ENCODE measurements at regions not wholly inside any gene's neighbourhood (a gene's known extent, or its start where the extent isn't known, plus 50 kb on each side); places are given as distances from the start of the nearest gene placed in this dataset.

- no peaks in the 10 kb centered on the region for H3K9me2 ChIP-seq (replicated peaks; ENCODE audit: low read depth, low read length)
- H3K27me3 ChIP-seq (ENCODE audit: insufficient read depth, low read length, poor library complexity, severe bottlenecking): no peaks in the 10 kb centered on the region
- TF ChIP-seq EZH2phosphoT487 (IDR thresholded peaks at IDR 0.05; ENCODE audit: borderline replicate concordance) (no peak), CTCF (conservative IDR thresholded peaks at IDR 0.05; ENCODE audit: low read length) (no peak)
- peaks cover 35% of the 10 kb centered on the region for H3K4me1 ChIP-seq (ENCODE audit: insufficient read depth, low read length, poor library complexity, severe bottlenecking)
- no peak overlapping the region for H3K4me2 ChIP-seq (ENCODE audit: low read depth, low read length, poor library complexity, severe bottlenecking)
- H2AFZ ChIP-seq (ENCODE audit: low read length): no peak overlapping the region
- H3K79me2 ChIP-seq (ENCODE audit: insufficient read depth, low read length): no peaks in the 10 kb centered on the region
- H3F3A ChIP-seq (ENCODE audit: low read depth): no peaks in the 10 kb centered on the region
- H4K20me1 ChIP-seq (ENCODE audit: insufficient read depth, low read length, poor library complexity, severe bottlenecking): no peaks in the 10 kb centered on the region
- H3K9me3 ChIP-seq (ENCODE audit: insufficient read depth, low read depth, low read length): no peaks in the 10 kb centered on the region
- no peak overlapping the region for H3K9ac ChIP-seq (ENCODE audit: low read depth, low read length, poor library complexity, severe bottlenecking)
- no peak overlapping the region for H3K4me3 ChIP-seq (ENCODE audit: low read length, poor library complexity, severe bottlenecking)
- no peaks in the 10 kb centered on the region for H3K36me3 ChIP-seq (ENCODE audit: insufficient read depth, low read length)
Measured at GRCh38 chr2:8582191-8582590, 99.7 kb upstream of the ID2 start.

- Histone ChIP-seq H3K9me3 (ENCODE audit: insufficient read depth, low read depth, low read length) (no peaks in the 10 kb centered on the region), H3K9me2 (replicated peaks; ENCODE audit: low read depth, low read length) (no peaks in the 10 kb centered on the region), H3F3A (ENCODE audit: low read depth) (no peaks in the 10 kb centered on the region), H2AFZ (ENCODE audit: low read length) (no peak overlapping the region), H3K27me3 (ENCODE audit: insufficient read depth, low read length, poor library complexity, severe bottlenecking) (no peaks in the 10 kb centered on the region), H3K9ac (ENCODE audit: low read depth, low read length, poor library complexity, severe bottlenecking) (no peak overlapping the region), H4K20me1 (ENCODE audit: insufficient read depth, low read length, poor library complexity, severe bottlenecking) (no peaks in the 10 kb centered on the region), H3K4me1 (ENCODE audit: insufficient read depth, low read length, poor library complexity, severe bottlenecking) (peaks cover 29% of the 10 kb centered on the region), H3K36me3 (ENCODE audit: insufficient read depth, low read length) (no peaks in the 10 kb centered on the region), H3K79me2 (ENCODE audit: insufficient read depth, low read length) (no peaks in the 10 kb centered on the region), H3K4me2 (ENCODE audit: low read depth, low read length, poor library complexity, severe bottlenecking) (no peak overlapping the region), H3K4me3 (ENCODE audit: low read length, poor library complexity, severe bottlenecking) (no peak overlapping the region)
- no peak for TF ChIP-seq EZH2phosphoT487 (IDR thresholded peaks at IDR 0.05; ENCODE audit: borderline replicate concordance)
- TF ChIP-seq CTCF (conservative IDR thresholded peaks at IDR 0.05; ENCODE audit: low read length): no peak
Measured at GRCh38 chr2:8582651-8583399, 99.0 kb upstream of the ID2 start.

GRCh38 chr2:8583400-8584173 lies 98.3 kb upstream of the ID2 start:
- no peaks in the 10 kb centered on the region for H3K27me3 ChIP-seq (ENCODE audit: insufficient read depth, low read length, poor library complexity, severe bottlenecking)
- no peaks in the 10 kb centered on the region for H3F3A ChIP-seq (ENCODE audit: low read depth)
- no peaks in the 10 kb centered on the region for H3K9me3 ChIP-seq (ENCODE audit: insufficient read depth, low read depth, low read length)
- no peak overlapping the region for H3K4me2 ChIP-seq (ENCODE audit: low read depth, low read length, poor library complexity, severe bottlenecking)
- no peaks in the 10 kb centered on the region for H3K79me2 ChIP-seq (ENCODE audit: insufficient read depth, low read length)
- H3K36me3 ChIP-seq (ENCODE audit: insufficient read depth, low read length): no peaks in the 10 kb centered on the region
- no peak overlapping the region for H3K9ac ChIP-seq (ENCODE audit: low read depth, low read length, poor library complexity, severe bottlenecking)
- no peak for TF ChIP-seq EZH2phosphoT487 (IDR thresholded peaks at IDR 0.05; ENCODE audit: borderline replicate concordance)
- no peak for TF ChIP-seq CTCF (conservative IDR thresholded peaks at IDR 0.05; ENCODE audit: low read length)
- H3K9me2 ChIP-seq (replicated peaks; ENCODE audit: low read depth, low read length): no peaks in the 10 kb centered on the region
- no peak overlapping the region for H2AFZ ChIP-seq (ENCODE audit: low read length)
- peaks cover 28% of the 10 kb centered on the region for H3K4me1 ChIP-seq (ENCODE audit: insufficient read depth, low read length, poor library complexity, severe bottlenecking)
- no peak overlapping the region for H3K4me3 ChIP-seq (ENCODE audit: low read length, poor library complexity, severe bottlenecking)
- H4K20me1 ChIP-seq (ENCODE audit: insufficient read depth, low read length, poor library complexity, severe bottlenecking): no peaks in the 10 kb centered on the region

Measured in Loucy (cell line).